ENCODE measurements at regions not wholly inside any gene's neighbourhood (a gene's known extent, or its start where the extent isn't known, plus 50 kb on each side); places are given as distances from the start of the nearest gene placed in this dataset.

DNA sequence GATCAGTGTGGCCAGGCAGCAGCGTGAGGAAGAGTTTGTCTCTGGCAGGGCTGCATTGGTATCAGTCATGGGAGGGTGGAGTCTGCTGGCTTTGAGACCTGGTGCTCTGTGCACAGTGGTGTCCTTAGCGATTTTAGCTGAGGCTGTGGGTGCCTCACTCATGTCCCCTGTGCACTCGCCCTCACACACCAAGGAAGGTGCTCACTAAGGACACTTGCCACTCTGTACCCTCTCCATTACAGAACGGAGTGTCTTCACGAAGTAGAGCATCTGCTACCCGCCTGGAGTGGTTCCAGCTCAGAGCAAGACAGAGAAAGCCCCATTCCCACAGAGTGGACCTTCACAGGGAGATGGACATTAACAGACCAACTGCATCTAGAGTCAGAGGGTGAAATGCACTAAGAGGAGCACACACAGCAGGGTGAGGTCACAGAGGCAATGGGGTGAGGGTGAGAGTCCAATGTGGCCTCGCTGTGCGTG, 117.9 kb downstream of the MATN1 start:
- ChIA-PET POLR2A (no interaction called here), CTCF (no interaction called here)
- no peaks in the 10 kb centered on the region for H3K36me3 Mint-ChIP-seq (ENCODE audit: insufficient read depth, unreplicated experiment)
- peaks cover 11% of the 10 kb centered on the region for H3K27me3 Mint-ChIP-seq (ENCODE audit: insufficient read depth, unreplicated experiment)
- Histone ChIP-seq H3K9me3 (no peaks in the 10 kb centered on the region), H3K36me3 (ENCODE audit: control insufficient read depth, insufficient read depth, low read length) (no peaks in the 10 kb centered on the region), H3K27me3 (replicated peaks; ENCODE audit: control insufficient read depth, insufficient read depth, low read length) (no peaks in the 10 kb centered on the region), H3K4me1 (no peaks in the 10 kb centered on the region), H3K4me3 (ENCODE audit: low read depth, low read length) (no peak overlapping the region)
- TF ChIP-seq, protein P1, sequence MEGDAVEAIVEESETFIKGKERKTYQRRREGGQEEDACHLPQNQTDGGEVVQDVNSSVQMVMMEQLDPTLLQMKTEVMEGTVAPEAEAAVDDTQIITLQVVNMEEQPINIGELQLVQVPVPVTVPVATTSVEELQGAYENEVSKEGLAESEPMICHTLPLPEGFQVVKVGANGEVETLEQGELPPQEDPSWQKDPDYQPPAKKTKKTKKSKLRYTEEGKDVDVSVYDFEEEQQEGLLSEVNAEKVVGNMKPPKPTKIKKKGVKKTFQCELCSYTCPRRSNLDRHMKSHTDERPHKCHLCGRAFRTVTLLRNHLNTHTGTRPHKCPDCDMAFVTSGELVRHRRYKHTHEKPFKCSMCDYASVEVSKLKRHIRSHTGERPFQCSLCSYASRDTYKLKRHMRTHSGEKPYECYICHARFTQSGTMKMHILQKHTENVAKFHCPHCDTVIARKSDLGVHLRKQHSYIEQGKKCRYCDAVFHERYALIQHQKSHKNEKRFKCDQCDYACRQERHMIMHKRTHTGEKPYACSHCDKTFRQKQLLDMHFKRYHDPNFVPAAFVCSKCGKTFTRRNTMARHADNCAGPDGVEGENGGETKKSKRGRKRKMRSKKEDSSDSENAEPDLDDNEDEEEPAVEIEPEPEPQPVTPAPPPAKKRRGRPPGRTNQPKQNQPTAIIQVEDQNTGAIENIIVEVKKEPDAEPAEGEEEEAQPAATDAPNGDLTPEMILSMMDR (IDR thresholded peaks at IDR 0.05; ENCODE audit: insufficient read depth in 1 of 2, low read depth in 1 of 2, low read length in 1 of 2, severe bottlenecking in 1 of 2, unreplicated experiment in 1 of 2): no peak
- no peak overlapping the region for H3K4me3 Mint-ChIP-seq (ENCODE audit: unreplicated experiment)
- no peak for DNase-seq
- H3K27ac Mint-ChIP-seq (ENCODE audit: unreplicated experiment): no peak overlapping the region
- intact Hi-C loops (cut with micrococcal nuclease; ENCODE audit: unreplicated experiment): no loop called here
- BruUV-seq (replicated peaks): no TSS peak
- no peaks in the 10 kb centered on the region for H3K4me1 Mint-ChIP-seq (ENCODE audit: low read depth, unreplicated experiment)
- H3K9me3 Mint-ChIP-seq (ENCODE audit: unreplicated experiment): no peaks in the 10 kb centered on the region

DNA sequence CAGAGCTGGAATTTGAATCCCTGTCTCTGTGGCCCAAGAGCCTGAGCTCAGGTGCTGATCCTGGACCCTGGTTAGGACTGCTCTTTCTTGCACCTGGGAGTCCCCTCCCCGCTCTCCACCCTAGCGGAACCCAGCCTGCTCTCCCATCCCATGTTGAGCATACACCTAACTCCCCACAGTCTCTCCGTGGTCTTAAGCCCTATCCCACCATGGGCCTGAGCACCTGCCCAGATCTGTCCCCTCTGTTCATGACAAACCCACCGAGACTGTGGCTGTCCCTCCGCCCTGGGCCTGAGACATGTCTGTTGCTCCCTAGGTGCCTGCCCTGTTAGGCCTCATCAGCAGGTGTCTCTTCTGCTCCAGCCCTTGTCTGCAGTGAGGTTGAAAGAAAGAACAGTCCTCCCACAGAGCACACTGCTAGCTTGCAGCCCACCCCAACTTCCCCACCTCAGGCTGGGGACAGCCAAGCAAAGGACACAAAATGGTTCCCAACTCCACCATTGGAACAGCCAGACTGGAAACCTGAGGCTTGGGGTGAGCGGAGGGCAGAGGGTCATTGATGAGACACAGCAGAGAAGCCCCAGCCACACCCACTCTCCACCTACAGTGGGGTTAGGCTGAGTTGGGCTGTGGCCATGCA, 118.5 kb downstream of the MATN1 start:
- no peaks in the 10 kb centered on the region for H3K9me3 ChIP-seq

DNA sequence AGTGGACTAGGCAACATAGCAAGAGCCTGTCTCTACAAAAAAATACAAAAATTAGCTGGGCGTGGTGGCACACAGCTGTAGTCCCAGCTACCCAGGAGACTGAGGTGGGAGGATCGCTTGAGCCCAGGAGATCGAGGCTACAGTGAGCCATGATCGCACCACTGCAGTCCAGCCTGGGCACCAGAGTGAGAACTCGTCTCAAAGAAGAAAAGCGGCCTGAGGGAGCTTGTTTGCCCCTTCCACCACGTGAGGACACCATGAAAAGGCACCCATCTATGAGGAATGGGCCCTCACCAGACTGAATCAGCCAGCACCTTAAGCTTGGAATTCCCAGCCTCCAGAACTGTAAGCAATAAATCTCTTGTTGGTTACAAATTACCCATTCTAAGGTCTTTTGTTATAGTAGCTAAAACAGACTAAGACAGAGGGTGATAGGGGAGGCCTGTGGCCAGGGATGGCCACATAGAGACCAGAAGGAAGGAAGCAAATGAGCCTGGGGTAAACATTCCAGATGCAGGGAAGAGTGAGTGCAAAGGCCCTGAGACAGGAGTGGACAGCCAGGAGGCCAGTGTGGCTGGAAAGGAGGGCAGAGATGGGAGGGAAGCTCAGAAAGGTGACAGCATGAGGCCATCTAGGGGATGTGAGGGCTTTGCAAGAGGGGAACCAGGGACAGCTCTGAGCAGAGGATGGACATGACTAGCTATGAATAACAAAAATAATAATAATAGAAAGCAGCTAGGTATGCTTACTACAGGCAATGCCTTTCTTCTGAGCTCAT, 120.1 kb downstream of the MATN1 start:
- ChIA-PET CTCF (no interaction called here), POLR2A (no interaction called here)
- H3K9me3 Mint-ChIP-seq (ENCODE audit: unreplicated experiment): no peaks in the 10 kb centered on the region
- no peaks in the 10 kb centered on the region for H3K4me1 ChIP-seq
- H3K4me3 ChIP-seq (ENCODE audit: low read depth, low read length): no peak overlapping the region
- DNase-seq: no peak
- no peaks in the 10 kb centered on the region for H3K4me1 Mint-ChIP-seq (ENCODE audit: low read depth, unreplicated experiment)
- no peak overlapping the region for H3K4me3 Mint-ChIP-seq (ENCODE audit: unreplicated experiment)
- no TSS peak for BruUV-seq (replicated peaks)
- H3K36me3 ChIP-seq (ENCODE audit: control insufficient read depth, insufficient read depth, low read length): no peaks in the 10 kb centered on the region
- peaks cover 5% of the 10 kb centered on the region for H3K27me3 Mint-ChIP-seq (ENCODE audit: insufficient read depth, unreplicated experiment)
- intact Hi-C loops (cut with micrococcal nuclease; ENCODE audit: unreplicated experiment): no loop called here
- TF ChIP-seq, protein P1 (IDR thresholded peaks at IDR 0.05; ENCODE audit: insufficient read depth in 1 of 2, low read depth in 1 of 2, low read length in 1 of 2, severe bottlenecking in 1 of 2, unreplicated experiment in 1 of 2): no peak
- H3K9me3 ChIP-seq: no peaks in the 10 kb centered on the region
- no peaks in the 10 kb centered on the region for H3K36me3 Mint-ChIP-seq (ENCODE audit: insufficient read depth, unreplicated experiment)
- no peaks in the 10 kb centered on the region for H3K27me3 ChIP-seq (replicated peaks; ENCODE audit: control insufficient read depth, insufficient read depth, low read length)
- no peak overlapping the region for H3K27ac Mint-ChIP-seq (ENCODE audit: unreplicated experiment)

More for the DNA sequence above, 118.5 kb downstream of the MATN1 start:
- no peak overlapping the region for H3K4me3 ChIP-seq (ENCODE audit: low read depth, low read length)
- DNase-seq: no peak
- peaks cover 11% of the 10 kb centered on the region for H3K27me3 Mint-ChIP-seq (ENCODE audit: insufficient read depth, unreplicated experiment)
- no peaks in the 10 kb centered on the region for H3K4me1 Mint-ChIP-seq (ENCODE audit: low read depth, unreplicated experiment)
- H3K36me3 ChIP-seq (ENCODE audit: control insufficient read depth, insufficient read depth, low read length): no peaks in the 10 kb centered on the region
- no peak overlapping the region for H3K27ac Mint-ChIP-seq (ENCODE audit: unreplicated experiment)
- H3K4me1 ChIP-seq: no peaks in the 10 kb centered on the region
- BruUV-seq (replicated peaks): no TSS peak
- TF ChIP-seq, protein P1 (IDR thresholded peaks at IDR 0.05; ENCODE audit: insufficient read depth in 1 of 2, low read depth in 1 of 2, low read length in 1 of 2, severe bottlenecking in 1 of 2, unreplicated experiment in 1 of 2): no peak
- H3K27me3 ChIP-seq (replicated peaks; ENCODE audit: control insufficient read depth, insufficient read depth, low read length): no peaks in the 10 kb centered on the region
- CTCF ChIA-PET: no interaction called here
- H3K9me3 Mint-ChIP-seq (ENCODE audit: unreplicated experiment): no peaks in the 10 kb centered on the region
- POLR2A ChIA-PET: no interaction called here
- H3K4me3 Mint-ChIP-seq (ENCODE audit: unreplicated experiment): no peak overlapping the region
- intact Hi-C loops (cut with micrococcal nuclease; ENCODE audit: unreplicated experiment): no loop called here
- no peaks in the 10 kb centered on the region for H3K36me3 Mint-ChIP-seq (ENCODE audit: insufficient read depth, unreplicated experiment)
